Caco-2 (cell line): ENCODE measurements at regions not wholly inside any gene's neighbourhood (a gene's known extent, or its start where the extent isn't known, plus 50 kb on each side); places are given as distances from the start of the nearest gene placed in this dataset.
A peak's percentile ranks its signal among the peaks of the same experiment; 100 is the strongest.

Experiments used
- BruUV-seq: library from RNA; stranded (reverse); fragments of 400-500 nt; replicated peaks from 2 replicates; lab custom pipeline; 2021; lab: Mats Ljungman, UMichigan
- CTCF ChIA-PET: fragments of 300-600 bp; sonication (Branson Sonifier 250); formaldehyde crosslinking; loops from one replicate; lab custom pipeline; 2022; ENCODE audit warnings: antibody characterized with exemption; lab: Charles Lee
- POLR2A ChIA-PET: fragments of 300-600 bp; sonication (Branson Sonifier 250); formaldehyde crosslinking; loops from one replicate; lab custom pipeline; 2022; ENCODE audit warnings: antibody characterized with exemption; lab: Charles Lee
- DNase-seq, 2 experiments: peaks; one replicate each; pipeline versions ENCODE4 v3.0.0 to v3.0.0-alpha.2; 2020 to 2022
- H3K27me3 ChIP-seq: replicated peaks from 2 replicates; pipeline ENCODE4 v1.6.0; 2011; ENCODE audit warnings: low read length; ENCODE audit not compliant: control insufficient read depth, insufficient read depth
- H3K36me3 ChIP-seq: 2 replicates; pipeline ENCODE4 v1.5.1; 2011; ENCODE audit warnings: low read length; ENCODE audit not compliant: control insufficient read depth, insufficient read depth
- H3K4me1 ChIP-seq: fragments of 250-450 bp; sonication (Bioruptor Pico); 2 replicates; pipeline ENCODE4 v1.5.1; 2020; ENCODE audit warnings: mild to moderate bottlenecking
- H3K4me3 ChIP-seq: 2 replicates; pipeline ENCODE4 v1.5.1; 2011; ENCODE audit warnings: low read depth, mild to moderate bottlenecking, control low read depth, low read length
- H3K9me3 ChIP-seq: fragments of 250-450 bp; sonication (Bioruptor Pico); 2 replicates; pipeline ENCODE4 v1.5.1; 2020; ENCODE audit warnings: mild to moderate bottlenecking, moderate library complexity
- H3K27ac Mint-ChIP-seq: one replicate; pipeline ENCODE4 v1.8.0; 2022; ENCODE audit warnings: mixed read lengths; ENCODE audit not compliant: unreplicated experiment
- H3K27me3 Mint-ChIP-seq: one replicate; pipeline ENCODE4 v1.8.0; 2022; ENCODE audit warnings: mixed read lengths; ENCODE audit not compliant: insufficient read depth, unreplicated experiment
- H3K36me3 Mint-ChIP-seq: one replicate; pipeline ENCODE4 v1.8.0; 2022; ENCODE audit warnings: mild to moderate bottlenecking, mixed read lengths; ENCODE audit not compliant: insufficient read depth, unreplicated experiment
- H3K4me1 Mint-ChIP-seq: one replicate; pipeline ENCODE4 v1.8.0; 2022; ENCODE audit warnings: low read depth, mixed read lengths; ENCODE audit not compliant: unreplicated experiment
- H3K4me3 Mint-ChIP-seq: one replicate; pipeline ENCODE4 v1.8.0; 2022; ENCODE audit warnings: mild to moderate bottlenecking, moderate library complexity, mixed read lengths; ENCODE audit not compliant: unreplicated experiment
- H3K9me3 Mint-ChIP-seq: one replicate; pipeline ENCODE4 v1.8.0; 2022; ENCODE audit warnings: mixed read lengths; ENCODE audit not compliant: unreplicated experiment
- intact Hi-C: fragments of 100-400 bp; cut with micrococcal nuclease; formaldehyde crosslinking; loops from one replicate; pipeline ENCODE4 v1.10.0; 2022; ENCODE audit not compliant: unreplicated experiment
- TF ChIP-seq, protein P1 (sequence below), 2 experiments: fragments of 200-600 bp in 1 of 2; IDR thresholded peaks; 1 replicate in 1 of 2; 2 replicates in 1 of 2; pipeline versions ENCODE4 v1.5.1 to v1.8.0; 2011 to 2022; ENCODE audit warnings: antibody characterized with exemption in 1 of 2, control low read depth in 1 of 2, inconsistent platforms in 1 of 2, low read depth in 1 of 2, low read length in 1 of 2, mild to moderate bottlenecking in 1 of 2, moderate library complexity in 1 of 2; ENCODE audit not compliant: insufficient read depth in 1 of 2, severe bottlenecking in 1 of 2, unreplicated experiment in 1 of 2

GRCh38 chr20:43842126-43843020 lies 72.3 kb upstream of the TOX2 start:
- no TSS peak for BruUV-seq
- ChIA-PET POLR2A (no interaction called here), CTCF (interaction anchor here (1.0 kb wide), 1 partner anchor 92 kb away, joined by 3 read pairs; no protein-coding TSS in a partner anchor)
- H3K4me3 Mint-ChIP-seq, result no peak overlapping the region
- DNase-seq, result peak in 1 of 2 experiments; percentile 32
- H3K27me3 Mint-ChIP-seq, result peaks cover 29% of the 10 kb centered on the region
- intact Hi-C loops, result no loop called here
- Histone ChIP-seq H3K27me3 (no peaks in the 10 kb centered on the region; the same call in 1 of the 2 replicates), H3K4me3 (no peak overlapping the region), H3K4me1 (no peaks in the 10 kb centered on the region), H3K36me3 (no peaks in the 10 kb centered on the region), H3K9me3 (no peaks in the 10 kb centered on the region)
- H3K4me1 Mint-ChIP-seq, result no peaks in the 10 kb centered on the region
- TF ChIP-seq, protein P1, sequence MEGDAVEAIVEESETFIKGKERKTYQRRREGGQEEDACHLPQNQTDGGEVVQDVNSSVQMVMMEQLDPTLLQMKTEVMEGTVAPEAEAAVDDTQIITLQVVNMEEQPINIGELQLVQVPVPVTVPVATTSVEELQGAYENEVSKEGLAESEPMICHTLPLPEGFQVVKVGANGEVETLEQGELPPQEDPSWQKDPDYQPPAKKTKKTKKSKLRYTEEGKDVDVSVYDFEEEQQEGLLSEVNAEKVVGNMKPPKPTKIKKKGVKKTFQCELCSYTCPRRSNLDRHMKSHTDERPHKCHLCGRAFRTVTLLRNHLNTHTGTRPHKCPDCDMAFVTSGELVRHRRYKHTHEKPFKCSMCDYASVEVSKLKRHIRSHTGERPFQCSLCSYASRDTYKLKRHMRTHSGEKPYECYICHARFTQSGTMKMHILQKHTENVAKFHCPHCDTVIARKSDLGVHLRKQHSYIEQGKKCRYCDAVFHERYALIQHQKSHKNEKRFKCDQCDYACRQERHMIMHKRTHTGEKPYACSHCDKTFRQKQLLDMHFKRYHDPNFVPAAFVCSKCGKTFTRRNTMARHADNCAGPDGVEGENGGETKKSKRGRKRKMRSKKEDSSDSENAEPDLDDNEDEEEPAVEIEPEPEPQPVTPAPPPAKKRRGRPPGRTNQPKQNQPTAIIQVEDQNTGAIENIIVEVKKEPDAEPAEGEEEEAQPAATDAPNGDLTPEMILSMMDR (IDR thresholded peaks at IDR 0.05; ENCODE audit: insufficient read depth in 1 of 2, low read depth in 1 of 2, low read length in 1 of 2, severe bottlenecking in 1 of 2, unreplicated experiment in 1 of 2), result no peak
- H3K9me3 Mint-ChIP-seq, result no peaks in the 10 kb centered on the region
- no peak overlapping the region for H3K27ac Mint-ChIP-seq
- H3K36me3 Mint-ChIP-seq, result no peaks in the 10 kb centered on the region

- H3K4me3 ChIP-seq, result no peak overlapping the region
- CTCF ChIA-PET, result interaction anchor here (0.6 to 1.2 kb wide), 8 partner anchors 10 to 698 kb away, joined by 3 to 6 read pairs (median 4); no protein-coding TSS in a partner anchor
- Mint-ChIP-seq H3K9me3 (no peaks in the 10 kb centered on the region), H3K27ac (no peak overlapping the region), H3K27me3 (peaks cover 31% of the 10 kb centered on the region), H3K4me3 (no peak overlapping the region), H3K4me1 (no peaks in the 10 kb centered on the region), H3K36me3 (no peaks in the 10 kb centered on the region)
- no peaks in the 10 kb centered on the region for H3K9me3 ChIP-seq
- DNase-seq, result peak; percentile 57 to 59
- no peaks in the 10 kb centered on the region; the same call in 1 of the 2 replicates for H3K27me3 ChIP-seq
- POLR2A ChIA-PET, result no interaction called here
- intact Hi-C loops, result loop anchor here (1.0 kb wide), 2 partner anchors 91 to 240 kb away; no protein-coding TSS in a partner anchor
- BruUV-seq, result no TSS peak
- TF ChIP-seq, protein P1 (IDR thresholded peaks at IDR 0.05; ENCODE audit: insufficient read depth in 1 of 2, low read depth in 1 of 2, low read length in 1 of 2, severe bottlenecking in 1 of 2, unreplicated experiment in 1 of 2), result peak; percentile 66 to 86
- H3K36me3 ChIP-seq, result no peaks in the 10 kb centered on the region
- no peaks in the 10 kb centered on the region for H3K4me1 ChIP-seq
These were observed 74.1 kb upstream of the TOX2 start for GRCh38 chr20:43840382-43841070.

DNA sequence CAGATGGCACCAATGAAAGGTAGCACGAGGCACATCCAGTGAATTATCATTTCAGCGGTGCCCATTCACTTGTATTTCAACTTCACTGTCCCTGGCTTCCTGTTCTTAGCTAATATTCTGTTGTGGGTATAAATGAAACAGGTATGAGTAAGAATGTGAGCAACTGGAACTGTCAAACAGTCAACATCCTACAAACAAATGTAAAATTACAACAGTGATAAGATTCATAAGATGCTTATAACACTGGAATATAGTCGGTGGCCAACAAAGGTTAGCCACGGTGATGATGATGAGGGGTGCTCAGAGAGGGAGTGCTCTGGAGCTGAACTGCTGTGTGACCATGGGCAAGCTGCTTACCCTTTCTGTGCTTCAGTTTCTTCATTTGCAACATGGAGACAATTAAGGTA lies 74.9 kb upstream of the TOX2 start:
- Mint-ChIP-seq H3K4me1 (no peaks in the 10 kb centered on the region), H3K36me3 (no peaks in the 10 kb centered on the region), H3K9me3 (no peaks in the 10 kb centered on the region), H3K4me3 (no peak overlapping the region), H3K27ac (no peak overlapping the region), H3K27me3 (peaks cover 26% of the 10 kb centered on the region)
- no peaks in the 10 kb centered on the region for H3K4me1 ChIP-seq
- ChIA-PET POLR2A (no interaction called here), CTCF (interaction anchor here (0.7 to 1.2 kb wide), 2 partner anchors 9 to 24 kb away, joined by 3 read pairs; no protein-coding TSS in a partner anchor)
- no peak overlapping the region for H3K4me3 ChIP-seq
- H3K9me3 ChIP-seq, result no peaks in the 10 kb centered on the region
- no peaks in the 10 kb centered on the region; the same call in 1 of the 2 replicates for H3K27me3 ChIP-seq
- BruUV-seq, result no TSS peak
- H3K36me3 ChIP-seq, result no peaks in the 10 kb centered on the region
- DNase-seq, result no peak
- TF ChIP-seq, protein P1 (IDR thresholded peaks at IDR 0.05; ENCODE audit: insufficient read depth in 1 of 2, low read depth in 1 of 2, low read length in 1 of 2, severe bottlenecking in 1 of 2, unreplicated experiment in 1 of 2), result no peak
- intact Hi-C loops, result loop anchor here (1.0 kb wide), 2 partner anchors 90 to 241 kb away; no protein-coding TSS in a partner anchor
